Fibroblast of mammary gland (primary cell): ENCODE measurements at regions not wholly inside any gene's neighbourhood (a gene's known extent, or its start where the extent isn't known, plus 50 kb on each side); places are given as distances from the start of the nearest gene placed in this dataset.

Experiments
- DNase-seq: peaks from one replicate; pipeline ENCODE4 v3.0.0-alpha.2; 2010; ENCODE audit warnings: low read depth
- H3K4me3 ChIP-seq: 2 replicates; pipeline ENCODE4 v1.5.1; 2011; ENCODE audit warnings: low read depth, mild to moderate bottlenecking, low read length, moderate library complexity; ENCODE audit not compliant: control insufficient read depth
- CTCF ChIP-seq: conservative IDR thresholded peaks from 2 replicates; pipeline ENCODE4 v1.5.1; 2011; ENCODE audit warnings: low read depth, low read length, inconsistent platforms; ENCODE audit not compliant: control insufficient read depth, insufficient read depth

GRCh38 chr16:86046667-86047270 lies 147.8 kb downstream of the IRF8 start:
- DNase-seq = no peak
- no peak overlapping the region for H3K4me3 ChIP-seq
- TF ChIP-seq CTCF = no peak

DNA sequence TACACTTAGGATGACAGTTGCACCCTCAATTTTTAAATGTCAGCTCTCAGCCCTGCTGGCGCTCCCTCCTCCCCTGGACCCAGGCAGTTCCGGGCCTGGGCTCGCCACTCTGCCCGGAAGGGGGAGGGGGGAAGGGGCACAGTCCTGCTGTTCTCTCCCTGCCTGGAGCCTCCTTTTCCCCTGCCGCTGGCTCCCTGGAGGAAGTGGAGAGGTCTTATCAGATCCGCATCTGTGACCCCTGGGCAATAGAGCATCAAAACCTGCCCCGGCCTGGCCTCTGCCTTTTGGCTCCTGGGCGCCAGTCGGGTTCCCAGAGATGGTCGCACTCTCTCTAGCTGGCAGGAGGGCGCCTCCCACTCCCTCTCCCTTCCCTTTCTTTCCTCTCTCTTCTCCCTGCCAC lies 149.3 kb downstream of the IRF8 start:
- TF ChIP-seq CTCF = no peak
- H3K4me3 ChIP-seq = no peak overlapping the region
- DNase-seq = no peak

DNA sequence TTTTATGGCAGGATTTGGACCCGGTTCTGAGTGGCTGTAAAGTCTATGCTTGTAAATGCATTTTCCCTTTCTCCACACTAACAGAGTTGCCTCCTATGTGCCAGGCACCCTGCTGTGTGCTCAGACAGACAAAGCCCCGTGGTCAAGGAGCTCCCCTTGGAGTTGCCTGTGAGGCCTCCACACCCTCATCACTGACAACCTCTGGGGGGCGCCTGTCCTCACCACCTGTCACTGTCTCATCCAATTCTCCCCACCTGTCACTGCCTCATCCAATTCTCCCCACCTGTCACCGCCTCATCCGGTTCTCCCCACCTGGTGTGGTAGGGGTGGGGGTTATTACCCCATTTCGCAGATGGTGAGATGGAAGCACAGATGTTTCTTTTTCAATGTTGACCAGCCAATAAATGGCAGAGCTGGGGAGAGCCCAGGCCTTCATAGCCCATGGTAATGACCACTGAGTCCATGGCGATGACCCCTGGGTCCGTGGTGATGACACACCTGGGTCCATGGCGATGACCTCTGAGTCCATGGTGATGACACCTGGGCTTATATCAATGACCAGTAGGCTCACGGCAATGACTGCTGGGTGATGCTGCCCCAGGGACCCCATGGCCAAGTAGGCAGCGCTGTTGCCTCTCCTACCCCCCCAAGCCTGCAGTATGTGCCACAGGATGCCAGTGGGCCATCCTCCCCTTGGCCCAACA lies 150.1 kb downstream of the IRF8 start:
- no peak for TF ChIP-seq CTCF
- no peak overlapping the region for H3K4me3 ChIP-seq
- no peak for DNase-seq

- no peak overlapping the region for H3K4me3 ChIP-seq
- DNase-seq = no peak
- no peak for TF ChIP-seq CTCF
Observed at GRCh38 chr16:86049641-86050040, 150.7 kb downstream of the IRF8 start.

DNA sequence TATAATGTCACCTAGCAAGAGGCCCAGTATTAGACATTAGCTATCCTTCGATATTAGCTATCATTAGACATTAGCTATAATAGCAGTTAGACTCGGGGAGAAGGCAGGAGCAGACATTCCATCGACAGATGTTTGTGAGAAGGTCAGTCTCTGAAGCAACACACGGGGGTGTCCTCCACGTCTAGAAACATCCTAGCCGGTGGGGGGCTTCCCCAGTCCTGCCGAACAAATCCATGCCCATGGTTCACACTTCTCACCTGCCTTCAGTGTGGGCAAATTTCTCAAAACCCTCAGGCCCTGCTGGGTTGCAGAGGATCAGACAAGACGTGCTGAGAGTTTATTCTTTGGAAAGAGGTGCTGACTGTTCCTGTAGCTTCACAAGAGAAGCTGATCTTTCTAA lies 151.1 kb downstream of the IRF8 start:
- H3K4me3 ChIP-seq = no peak overlapping the region
- no peak for DNase-seq
- TF ChIP-seq CTCF = no peak

DNA sequence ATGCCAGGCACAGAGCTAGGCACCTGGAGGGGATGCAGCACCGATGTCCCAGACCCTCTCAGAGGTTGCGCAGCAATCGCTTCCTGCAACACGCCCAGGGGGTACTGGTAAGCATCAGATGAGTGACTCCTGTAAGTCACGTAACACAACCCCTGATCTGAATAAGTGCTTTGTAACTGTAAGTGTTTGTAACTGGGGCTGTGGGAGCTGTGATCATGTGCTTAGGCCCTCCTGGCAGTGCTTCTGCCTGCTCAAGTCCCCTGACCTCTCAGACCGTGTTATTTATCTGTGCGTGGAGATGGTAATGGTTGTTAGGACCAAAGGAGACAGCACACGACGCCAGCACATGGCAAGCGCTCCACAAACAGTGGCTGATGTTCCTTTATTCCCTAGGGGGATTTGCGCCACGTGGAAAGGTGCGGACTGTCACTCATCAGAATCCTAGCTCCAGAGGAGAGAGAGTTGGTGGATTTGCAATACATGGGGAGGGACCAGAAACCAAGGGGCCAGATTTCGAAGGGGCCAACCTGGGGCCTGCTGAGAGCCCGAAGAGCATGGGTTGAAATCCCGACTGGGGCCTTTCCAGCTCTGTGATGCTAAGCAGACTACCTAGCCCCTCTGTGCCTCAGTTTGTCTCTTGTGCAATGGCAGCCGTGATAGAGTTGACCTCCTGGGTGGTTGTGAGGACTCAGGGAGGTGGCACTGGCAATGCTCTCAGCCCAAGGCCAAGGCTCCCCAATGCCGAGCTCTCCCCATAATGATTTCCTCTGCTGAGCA lies 151.8 kb downstream of the IRF8 start:
- no peak for DNase-seq
- no peak overlapping the region for H3K4me3 ChIP-seq
- no peak for TF ChIP-seq CTCF
